Left ventricle myocardium superior (tissue), 1 donor: ENCODE measurements at regions not wholly inside any gene's neighbourhood (a gene's known extent, or its start where the extent isn't known, plus 50 kb on each side); places are given as distances from the start of the nearest gene placed in this dataset.

Source experiments
- ATAC-seq: fragments of 200-7000 bp; cut with Tn5 transposase; one replicate; pipeline ENCODE4 v1.9.1; 2020; ENCODE audit warnings: mild to moderate bottlenecking, moderate library complexity
- DNase-seq: peaks from one replicate; pipeline ENCODE4 v3.0.0-alpha.2; 2020
- intact Hi-C: fragments of 100-400 bp; cut with micrococcal nuclease; formaldehyde crosslinking; loops from one replicate; pipeline ENCODE4 v1.11.0; 2022
- donor health status: DM: no; HTN: yes; CAD: no; lungs with severe emphysema.

- no peak for DNase-seq
- intact Hi-C loops: no loop called here
- no peak for ATAC-seq
Observed at GRCh38 chr16:73599351-73599750, 551.4 kb upstream of the ZFHX3 start.

DNA sequence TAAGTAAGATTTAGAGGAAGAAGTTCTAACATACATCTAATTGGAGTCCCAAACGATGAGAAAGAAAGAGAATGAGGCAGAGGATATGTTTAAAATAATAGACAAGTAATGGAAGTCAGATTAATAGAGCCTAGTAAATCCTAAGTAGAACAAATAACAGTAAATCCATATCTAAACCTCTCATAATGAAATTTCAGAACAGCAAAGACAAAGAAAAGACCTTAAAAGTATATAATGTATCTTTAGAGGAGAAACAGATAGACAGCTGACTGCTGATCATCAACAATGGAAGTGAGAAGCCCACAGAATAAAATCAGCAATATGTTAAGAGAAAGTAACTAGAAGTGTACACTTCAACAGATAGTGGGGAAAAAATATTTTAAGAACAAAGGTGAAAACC is 536.2 kb upstream of the ZFHX3 start:
- intact Hi-C loops: no loop called here
- ATAC-seq (no peak), DNase-seq (no peak)

GRCh38 chr16:73572135-73572828 is 524.4 kb upstream of the ZFHX3 start:
- intact Hi-C loops: no loop called here
- ATAC-seq (peak; percentile 44), DNase-seq (peak; percentile 59)

GRCh38 chr16:73569266-73569980 is 521.5 kb upstream of the ZFHX3 start:
- intact Hi-C loops: no loop called here
- DNase-seq (no peak), ATAC-seq (no peak)

DNA sequence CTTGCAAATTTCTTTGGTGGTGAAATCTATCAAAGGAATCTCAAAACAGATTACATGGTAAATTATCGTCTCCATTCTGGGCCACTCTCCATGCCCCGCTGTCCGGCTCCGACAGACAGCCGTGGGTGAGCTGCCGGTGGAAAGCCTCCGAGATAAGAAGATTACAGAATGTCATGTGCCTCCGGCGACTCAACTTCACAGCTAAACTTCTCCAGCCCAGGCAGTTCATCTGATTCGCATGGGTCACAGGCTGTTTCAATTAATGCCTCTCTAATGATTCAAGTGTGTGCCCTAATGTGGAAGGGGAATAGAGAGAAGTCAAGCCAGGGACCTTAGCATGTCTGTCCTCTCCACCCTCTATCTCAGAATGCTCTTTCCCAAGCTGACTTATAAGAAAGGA is 520.8 kb upstream of the ZFHX3 start:
- DNase-seq (no peak), ATAC-seq (no peak)
- intact Hi-C loops: no loop called here

DNA sequence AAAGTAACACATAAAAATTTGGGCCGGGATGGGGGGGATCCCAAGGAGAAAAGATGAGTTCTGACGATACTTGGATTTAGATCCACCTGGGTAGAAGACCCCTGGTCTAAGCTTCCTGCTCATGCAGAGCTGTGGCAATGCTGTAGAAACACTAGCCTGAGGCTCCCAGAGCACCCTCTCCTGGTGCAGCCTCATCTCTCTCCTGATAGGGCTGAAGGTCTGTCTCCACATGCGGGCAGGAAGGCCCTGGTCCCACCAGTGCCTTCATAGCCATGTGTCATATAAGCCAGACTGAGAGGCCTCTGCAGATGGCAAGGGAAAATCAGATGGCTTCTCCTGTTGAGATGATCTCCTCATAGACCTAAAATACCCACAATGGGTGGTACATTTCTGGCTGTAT is 518.0 kb upstream of the ZFHX3 start:
- intact Hi-C loops: no loop called here
- ATAC-seq (no peak), DNase-seq (no peak)

- DNase-seq: no peak
- no peak for ATAC-seq
- intact Hi-C loops: no loop called here
Observed at GRCh38 chr16:73565263-73565662, 517.3 kb upstream of the ZFHX3 start.

- DNase-seq: no peak
- no peak for ATAC-seq
- intact Hi-C loops: no loop called here
Observed at GRCh38 chr16:73563709-73564108, 515.8 kb upstream of the ZFHX3 start.

DNA sequence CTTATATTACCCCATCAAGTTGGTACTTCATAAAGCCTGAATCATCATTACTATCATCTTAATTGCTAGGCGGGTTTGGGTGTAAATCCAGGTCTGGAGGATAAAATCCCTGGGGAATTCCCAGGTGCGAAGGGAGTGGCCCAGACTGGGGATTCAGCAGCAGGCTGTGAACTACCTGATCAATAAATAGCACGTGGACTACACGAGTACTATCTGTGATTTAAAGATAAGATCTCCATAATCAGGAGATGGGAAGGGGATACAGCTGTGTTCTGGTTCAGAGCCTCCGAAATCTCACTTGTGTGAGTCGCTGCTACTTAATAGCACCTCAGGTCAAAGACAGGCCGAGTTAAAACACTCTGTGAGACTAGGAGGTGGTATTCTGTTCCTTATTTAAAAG is 512.6 kb upstream of the ZFHX3 start:
- intact Hi-C loops: no loop called here
- no peak for DNase-seq
- no peak for ATAC-seq

DNA sequence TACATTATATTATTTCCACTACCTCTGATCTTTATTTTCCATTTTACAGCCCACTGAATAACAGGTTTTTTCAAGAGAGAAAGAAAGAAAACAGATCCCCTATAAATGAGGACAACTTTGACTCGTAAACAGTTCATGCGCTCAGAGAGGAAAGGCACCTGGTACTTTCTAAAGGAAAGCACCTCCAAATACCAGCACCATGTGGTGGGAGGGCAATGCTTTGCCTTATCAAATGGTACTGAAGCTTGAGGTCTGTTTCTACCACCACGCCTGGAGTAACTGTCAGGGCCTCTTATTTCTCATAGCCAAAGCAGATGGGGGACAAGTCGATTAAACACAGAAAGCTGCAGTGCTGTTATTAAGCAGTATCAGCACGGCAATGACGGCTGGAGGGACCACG is 510.3 kb upstream of the ZFHX3 start:
- ATAC-seq (no peak), DNase-seq (no peak)
- intact Hi-C loops: no loop called here

DNA sequence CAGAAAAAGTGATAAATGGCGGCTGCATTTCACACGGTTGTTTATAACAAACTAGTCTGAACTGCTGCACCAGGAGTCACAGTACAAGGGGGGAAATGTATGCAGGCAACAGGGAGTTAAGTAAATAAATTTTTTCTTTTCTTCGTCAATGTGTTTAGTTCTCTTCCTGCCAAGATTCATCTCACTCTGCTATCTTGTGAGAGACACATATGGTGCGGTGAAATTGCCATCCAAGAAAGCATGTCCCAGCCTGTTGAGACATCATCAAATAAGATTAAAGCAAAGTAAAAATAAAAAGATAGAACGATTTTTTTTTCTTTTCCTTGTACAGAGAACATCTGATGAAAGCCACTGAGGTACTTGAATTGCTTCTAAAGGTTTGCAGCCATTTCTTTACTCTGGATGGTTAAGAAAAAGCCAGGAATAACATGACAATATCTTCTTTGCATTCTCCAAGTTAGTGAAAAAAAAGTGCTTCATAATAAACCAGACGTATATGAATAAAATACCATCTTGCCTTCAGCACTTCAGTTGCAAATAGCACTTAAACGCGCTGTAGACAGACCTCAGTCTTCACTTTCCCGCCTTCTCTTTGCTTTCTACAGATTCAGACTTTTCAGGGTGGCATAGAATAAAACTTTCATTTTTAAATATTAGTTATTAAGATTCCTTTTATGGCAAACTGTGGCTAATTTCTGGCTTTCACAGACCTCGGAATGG is 506.2 kb upstream of the ZFHX3 start:
- ATAC-seq (no peak), DNase-seq (no peak)
- intact Hi-C loops: no loop called here

DNA sequence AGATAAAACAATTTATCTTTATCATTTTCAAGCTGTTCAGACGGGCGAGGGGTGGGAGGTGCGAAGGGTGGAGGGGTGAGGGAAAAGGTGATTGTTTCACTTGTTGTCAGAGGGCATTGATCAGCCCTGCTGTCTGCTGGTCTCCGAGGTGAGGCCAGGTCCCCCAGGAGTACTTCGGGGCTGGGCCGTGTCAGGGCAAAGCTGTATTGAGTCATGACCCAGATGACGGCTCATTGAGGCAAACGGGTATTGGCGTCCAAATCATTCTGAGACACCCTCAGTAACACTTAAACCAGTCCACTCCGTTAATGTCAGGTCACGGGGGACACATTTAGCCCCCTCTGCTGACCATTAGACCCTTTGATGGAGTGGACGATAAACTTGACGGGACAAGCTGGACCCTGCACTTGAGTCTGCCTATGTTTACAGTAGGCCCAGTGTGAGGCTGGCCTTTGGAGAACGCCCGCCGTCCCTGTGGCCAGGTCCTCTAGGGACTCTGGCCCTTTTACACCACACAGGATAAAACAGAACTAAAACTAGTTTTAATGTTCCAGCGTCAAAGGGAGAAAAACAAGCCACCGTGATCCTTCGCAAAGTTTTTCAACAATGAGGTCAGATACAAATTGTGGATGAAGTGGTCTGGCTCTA is 502.2 kb upstream of the ZFHX3 start:
- no peak for ATAC-seq
- DNase-seq: no peak
- intact Hi-C loops: no loop called here

DNA sequence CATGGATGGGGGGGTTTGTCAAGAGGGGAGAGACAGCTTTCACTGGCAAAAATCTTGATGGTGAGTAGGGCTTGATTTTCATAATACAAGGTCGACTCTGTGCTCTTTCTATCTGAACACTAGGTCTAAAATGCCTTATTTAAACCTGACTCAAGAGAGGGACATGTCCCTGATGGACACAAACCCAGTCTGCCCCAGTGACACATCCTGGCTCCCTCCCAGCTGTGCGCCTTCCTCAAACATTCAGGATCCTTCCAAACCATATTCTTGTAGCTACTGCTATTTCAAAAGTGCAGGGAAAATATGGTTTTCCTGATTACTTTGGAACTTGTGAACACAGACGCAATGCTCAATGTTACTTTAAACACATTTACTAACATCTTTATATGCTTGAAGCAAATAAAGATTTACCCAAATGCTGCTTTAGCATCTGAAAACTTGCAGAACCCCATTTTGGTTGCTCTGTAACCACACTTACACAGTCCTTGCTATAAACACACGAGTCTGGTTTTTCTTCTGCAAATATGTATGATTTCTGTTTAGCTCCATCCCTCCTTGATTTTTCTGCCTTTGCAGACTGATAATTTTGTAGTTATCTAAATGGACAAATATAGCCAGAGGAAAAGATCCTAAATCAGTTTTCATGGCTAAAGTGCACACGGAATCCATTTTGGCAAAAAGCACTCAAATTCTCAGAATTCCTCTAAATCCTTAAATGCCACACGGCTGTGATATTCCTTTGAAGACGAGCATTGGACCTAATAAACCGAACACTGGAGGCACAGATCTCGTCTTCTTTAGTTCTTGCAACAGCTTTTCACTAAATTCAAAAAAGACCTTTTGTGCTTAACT is 499.9 kb upstream of the ZFHX3 start:
- no peak for DNase-seq
- intact Hi-C loops: no loop called here
- no peak for ATAC-seq

- no peak for ATAC-seq
- intact Hi-C loops: no loop called here
- DNase-seq: no peak
Observed at GRCh38 chr16:73546341-73546845, 498.5 kb upstream of the ZFHX3 start.

DNA sequence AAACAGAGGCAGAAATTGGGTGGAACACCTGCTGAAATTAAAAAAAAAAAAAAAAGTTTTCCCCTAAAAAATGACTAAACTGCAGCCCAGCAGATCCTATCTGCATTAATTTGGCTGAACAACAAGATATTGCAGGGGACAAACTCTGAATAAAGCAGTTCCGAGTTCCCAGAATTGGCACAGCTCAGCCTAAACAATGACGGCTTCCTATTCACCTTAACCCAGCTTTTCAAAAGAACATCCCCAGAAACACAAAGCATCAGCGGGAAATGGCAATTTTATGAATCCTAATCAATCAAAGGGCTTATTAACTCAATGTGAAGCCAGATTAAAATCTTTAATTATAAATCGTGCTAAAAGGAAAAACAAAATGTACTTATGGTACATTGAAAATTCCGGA is 497.8 kb upstream of the ZFHX3 start:
- intact Hi-C loops: no loop called here
- DNase-seq (no peak), ATAC-seq (no peak)

- intact Hi-C loops: no loop called here
- DNase-seq: no peak
- ATAC-seq: no peak
Observed at GRCh38 chr16:73545290-73545689, 497.4 kb upstream of the ZFHX3 start.

GRCh38 chr16:73544826-73545225 is 496.9 kb upstream of the ZFHX3 start:
- intact Hi-C loops: no loop called here
- ATAC-seq: no peak
- DNase-seq: no peak

- DNase-seq (no peak), ATAC-seq (no peak)
- intact Hi-C loops: no loop called here
Observed at GRCh38 chr16:73543970-73544599, 496.2 kb upstream of the ZFHX3 start.
